CD4-positive, alpha-beta T cell (primary cell): ENCODE measurements at regions not wholly inside any gene's neighbourhood (a gene's known extent, or its start where the extent isn't known, plus 50 kb on each side); places are given as distances from the start of the nearest gene placed in this dataset.

Experiments
- ATAC-seq: fragments of 200-7000 bp; cut with Tn5 transposase; one replicate; pipeline ENCODE4 v1.10.0; 2022; ENCODE audit warnings: mild to moderate bottlenecking; ENCODE audit not compliant: poor library complexity
- CTCF ChIA-PET: fragments of 350-600 bp; sonication (Branson Sonifier 250); formaldehyde crosslinking; loops from one replicate; lab custom pipeline; 2021; ENCODE audit warnings: antibody characterized with exemption, inconsistent platforms; lab: Charles Lee
- POLR2A ChIA-PET: fragments of 350-600 bp; sonication (Branson Sonifier 250); formaldehyde crosslinking; loops from one replicate; lab custom pipeline; 2021; ENCODE audit warnings: antibody characterized with exemption, inconsistent platforms; lab: Charles Lee
- DNase-seq, 14 experiments: peaks; one replicate each; pipeline ENCODE4 v3.0.0-alpha.2; 2013 to 2020; ENCODE audit warnings: mixed read lengths in 2 of 14
- H3K27ac ChIP-seq, 2 donors: one replicate each; pipeline versions ENCODE4 v1.5.1 to v1.7.0; 2013; ENCODE audit warnings: low read length in 2 of 2, low read depth in 1 of 2, mild to moderate bottlenecking in 1 of 2
- H3K27me3 ChIP-seq, 2 experiments: 1 replicate in 1 of 2; 2 replicates in 1 of 2; pipeline versions ENCODE4 v1.6.1 to v1.7.0; 2013; ENCODE audit warnings: low read length in 2 of 2, control low read depth in 1 of 2, mild to moderate bottlenecking in 1 of 2, moderate library complexity in 1 of 2; ENCODE audit not compliant: insufficient read depth in 2 of 2, control insufficient read depth in 1 of 2
- H3K36me3 ChIP-seq: one replicate; pipeline ENCODE4 v1.6.1; 2013; ENCODE audit warnings: low read length, control low read depth; ENCODE audit not compliant: insufficient read depth
- H3K4me1 ChIP-seq: one replicate; pipeline ENCODE4 v1.6.1; 2013; ENCODE audit warnings: low read length, control low read depth; ENCODE audit not compliant: insufficient read depth
- H3K4me3 ChIP-seq: one replicate; pipeline ENCODE4 v1.5.1; 2013; ENCODE audit warnings: mild to moderate bottlenecking, low read length, moderate library complexity
- H3K9me3 ChIP-seq, 2 experiments: 1 replicate in 1 of 2; 2 replicates in 1 of 2; pipeline versions ENCODE4 v1.6.1 to v1.7.0; 2013; ENCODE audit warnings: low read length in 2 of 2, mild to moderate bottlenecking in 2 of 2, control low read depth in 1 of 2, moderate library complexity in 1 of 2; ENCODE audit not compliant: control insufficient read depth in 1 of 2, insufficient read depth in 1 of 2
- H3K27ac Mint-ChIP-seq: one replicate; pipeline ENCODE4 v1.8.0; 2020; ENCODE audit warnings: mixed read lengths
- H3K27me3 Mint-ChIP-seq: one replicate; pipeline ENCODE4 v1.8.0; 2021; ENCODE audit warnings: mixed read lengths
- H3K36me3 Mint-ChIP-seq: one replicate; pipeline ENCODE4 v1.8.0; 2021; ENCODE audit warnings: low read depth, mixed read lengths
- H3K4me1 Mint-ChIP-seq: one replicate; pipeline ENCODE4 v1.8.0; 2021; ENCODE audit warnings: low read depth, mixed read lengths
- H3K4me3 Mint-ChIP-seq: one replicate; pipeline ENCODE4 v1.8.0; 2020; ENCODE audit warnings: mild to moderate bottlenecking, mixed read lengths
- H3K9me3 Mint-ChIP-seq: one replicate; pipeline ENCODE4 v1.8.0; 2020; ENCODE audit warnings: mixed read lengths
- CTCF ChIP-seq: fragments of 200-600 bp; IDR thresholded peaks from one replicate; pipeline ENCODE4 v1.8.0; 2022; ENCODE audit warnings: antibody characterized with exemption, mild to moderate bottlenecking
- intact Hi-C, 2 experiments: fragments of 100-400 bp; cut with DNase I in 1 of 2; cut with micrococcal nuclease in 1 of 2; formaldehyde crosslinking; loops; one replicate each; pipeline versions ENCODE4 v1.15.1 to v1.9.0; 2023 to 2025; cut with DNase I, micrococcal nuclease

DNA sequence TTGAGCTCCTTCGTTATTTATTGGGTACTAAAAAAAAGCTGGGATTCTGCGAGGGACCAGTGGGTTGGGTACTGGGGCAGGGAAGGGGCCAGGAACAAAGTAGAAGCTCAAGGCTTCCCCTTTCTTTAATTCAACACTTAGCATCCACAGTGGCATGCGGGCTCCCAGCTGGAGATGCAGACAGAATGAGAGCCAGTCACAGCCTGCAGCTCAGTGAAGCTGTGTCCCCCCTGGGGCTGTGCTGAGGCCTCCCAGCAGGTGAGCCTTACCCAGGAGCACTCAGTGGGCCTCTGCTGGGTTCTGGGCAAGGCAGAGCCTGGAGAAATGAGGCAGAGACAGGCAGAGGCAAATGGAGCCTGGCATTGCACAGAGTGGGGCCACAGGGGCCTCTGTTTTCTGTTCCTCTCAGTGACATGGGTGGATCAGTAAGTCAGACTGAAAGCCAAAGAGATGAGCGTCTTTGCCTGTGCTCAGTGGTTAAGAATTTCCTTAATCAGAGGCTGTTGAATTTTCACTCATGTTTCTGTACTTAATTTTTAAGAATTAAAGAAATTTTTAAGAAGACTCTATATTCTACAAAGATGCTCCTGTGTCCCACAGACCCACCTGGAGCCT, 181.4 kb upstream of the RBPJ start:
- Histone ChIP-seq H3K9me3 (no peaks in the 10 kb centered on the region), H3K4me3 (no peak overlapping the region), H3K27me3 (no peaks in the 10 kb centered on the region), H3K36me3 (no peaks in the 10 kb centered on the region), H3K27ac (no peak overlapping the region), H3K4me1 (peaks cover 11% of the 10 kb centered on the region)
- intact Hi-C loops: no loop called here
- no peak overlapping the region for H3K27ac Mint-ChIP-seq
- ChIA-PET CTCF (no interaction called here), POLR2A (no interaction called here)
- TF ChIP-seq CTCF: no peak
- H3K9me3 Mint-ChIP-seq: no peaks in the 10 kb centered on the region
- no peaks in the 10 kb centered on the region for H3K36me3 Mint-ChIP-seq
- ATAC-seq (no peak), DNase-seq (no peak)
- H3K4me1 Mint-ChIP-seq: no peaks in the 10 kb centered on the region
- no peak overlapping the region for H3K4me3 Mint-ChIP-seq
- H3K27me3 Mint-ChIP-seq: no peaks in the 10 kb centered on the region

DNA sequence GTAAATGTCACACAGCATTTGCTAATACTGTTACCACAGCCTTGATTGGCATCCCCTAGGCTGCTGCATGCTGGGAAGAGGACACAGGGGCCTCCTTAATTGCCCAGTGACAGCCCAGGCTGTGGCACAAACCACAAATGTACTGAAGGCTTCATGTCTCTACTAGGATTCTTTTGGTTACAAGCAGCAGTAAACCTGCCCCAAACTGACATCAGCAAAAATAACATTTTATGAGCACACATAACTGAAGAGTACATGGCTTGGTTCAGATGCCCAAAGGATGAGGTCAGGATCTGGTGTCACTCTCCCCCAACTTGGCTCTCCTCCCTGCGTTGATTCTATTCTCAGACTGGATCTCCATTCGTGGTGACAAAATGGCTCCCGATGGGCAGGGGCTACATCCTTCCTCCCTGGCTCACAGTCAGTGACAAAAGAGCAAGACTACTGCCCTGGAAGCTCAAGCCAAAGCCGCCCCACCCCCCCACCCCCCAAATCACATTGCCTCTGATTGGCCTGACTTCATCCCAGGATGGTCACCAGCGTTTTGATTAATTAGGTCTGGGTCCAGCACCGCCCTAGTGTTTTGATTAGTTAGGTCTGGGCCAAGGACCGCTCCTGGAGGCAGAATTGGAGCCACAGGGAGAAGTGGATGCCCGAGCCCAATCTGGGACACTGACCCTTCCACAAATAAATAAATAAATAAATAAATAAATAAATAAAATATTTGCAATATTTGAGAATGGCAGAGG, 180.5 kb upstream of the RBPJ start:
- POLR2A ChIA-PET: no interaction called here

DNA sequence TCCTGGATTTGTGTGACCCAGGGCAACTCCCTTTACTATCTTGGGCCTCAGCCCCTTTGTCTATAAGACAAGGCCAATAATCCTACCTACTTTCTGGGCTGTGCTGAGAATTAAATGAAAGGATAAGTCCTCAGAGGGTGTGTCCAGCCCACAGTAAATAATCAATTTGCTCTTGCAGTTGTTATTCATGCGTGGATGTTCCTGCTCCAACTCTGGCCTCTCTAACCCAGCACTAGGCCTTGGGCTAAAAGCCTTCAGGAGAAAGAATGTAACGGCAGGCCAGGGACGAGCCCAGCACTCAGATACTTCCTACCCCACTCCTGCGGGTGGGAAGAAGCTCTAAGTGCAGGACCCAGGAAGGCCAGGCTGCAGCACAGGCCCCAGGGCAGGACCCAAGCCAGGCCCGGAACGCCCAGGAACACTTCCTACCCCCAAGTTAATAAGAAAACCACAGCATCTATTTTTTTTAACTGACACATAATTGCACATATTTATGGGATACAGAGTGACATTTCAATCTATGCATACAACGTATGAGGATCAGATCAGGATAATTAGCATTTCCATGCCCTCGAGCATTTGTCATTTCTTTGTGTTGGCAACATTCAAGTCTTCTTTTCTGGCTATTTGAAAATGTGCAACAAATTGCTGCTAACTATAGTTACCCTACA, 179.6 kb upstream of the RBPJ start:
- H3K9me3 Mint-ChIP-seq: no peaks in the 10 kb centered on the region
- no peak for ATAC-seq
- no peaks in the 10 kb centered on the region for H3K36me3 Mint-ChIP-seq
- no peak for DNase-seq
- no peak for TF ChIP-seq CTCF
- no peak overlapping the region for H3K4me3 Mint-ChIP-seq
- H3K36me3 ChIP-seq: no peaks in the 10 kb centered on the region
- peaks cover 11% of the 10 kb centered on the region for H3K4me1 ChIP-seq
- ChIA-PET CTCF (interaction anchor here (0.6 kb wide), 1 partner anchor 110 kb away, joined by 3 read pairs; no protein-coding TSS in a partner anchor), POLR2A (interaction anchor here (1.2 kb wide), 1 partner anchor 178 kb away, joined by 4 read pairs; no protein-coding TSS in a partner anchor)
- H3K9me3 ChIP-seq: no peaks in the 10 kb centered on the region
- no peak overlapping the region for H3K27ac Mint-ChIP-seq
- H3K4me3 ChIP-seq: no peak overlapping the region
- H3K27me3 Mint-ChIP-seq: no peaks in the 10 kb centered on the region
- H3K27me3 ChIP-seq: no peaks in the 10 kb centered on the region
- intact Hi-C loops: no loop called here
- H3K4me1 Mint-ChIP-seq: peaks cover 6% of the 10 kb centered on the region
- H3K27ac ChIP-seq: no peak overlapping the region

More for the DNA sequence above, 180.5 kb upstream of the RBPJ start:
- H3K9me3 Mint-ChIP-seq: no peaks in the 10 kb centered on the region
- H3K27ac ChIP-seq: no peak overlapping the region
- no peak for ATAC-seq
- no peaks in the 10 kb centered on the region for H3K36me3 Mint-ChIP-seq
- TF ChIP-seq CTCF: no peak
- CTCF ChIA-PET: no interaction called here
- intact Hi-C loops: no loop called here
- H3K36me3 ChIP-seq: no peaks in the 10 kb centered on the region
- H3K27ac Mint-ChIP-seq: no peak overlapping the region
- no peaks in the 10 kb centered on the region for H3K27me3 Mint-ChIP-seq
- DNase-seq: no peak
- peaks cover 6% of the 10 kb centered on the region for H3K4me1 Mint-ChIP-seq
- H3K27me3 ChIP-seq: no peaks in the 10 kb centered on the region
- H3K4me3 Mint-ChIP-seq: no peak overlapping the region
- H3K9me3 ChIP-seq: no peaks in the 10 kb centered on the region
- H3K4me1 ChIP-seq: peaks cover 11% of the 10 kb centered on the region
- H3K4me3 ChIP-seq: no peak overlapping the region
